Stromal cell of bone marrow (primary cell): ENCODE measurements at regions not wholly inside any gene's neighbourhood (a gene's known extent, or its start where the extent isn't known, plus 50 kb on each side); places are given as distances from the start of the nearest gene placed in this dataset.

Experiments
- DNase-seq: peaks from one replicate; pipeline ENCODE4 v3.0.0-alpha.2; 2012; ENCODE audit warnings: low read depth

DNA sequence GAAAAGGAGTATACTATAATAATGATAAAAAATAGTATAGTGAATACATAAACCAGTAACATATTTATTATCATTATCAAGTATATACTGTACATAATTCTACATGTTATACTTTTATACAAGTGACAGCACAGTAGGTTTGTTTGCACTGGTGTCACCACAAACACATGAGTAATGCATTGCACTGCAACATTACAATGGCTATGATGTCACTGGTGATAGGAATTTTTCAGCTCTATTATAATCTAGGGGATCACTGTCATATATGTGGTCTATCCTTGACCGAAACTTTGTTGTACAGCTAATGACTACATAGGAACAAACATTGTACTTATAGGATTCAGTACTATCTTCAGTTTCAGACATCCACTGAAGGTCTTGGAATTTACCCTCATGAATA is 165.8 kb upstream of the SYT1 start:
- no peak for DNase-seq

DNA sequence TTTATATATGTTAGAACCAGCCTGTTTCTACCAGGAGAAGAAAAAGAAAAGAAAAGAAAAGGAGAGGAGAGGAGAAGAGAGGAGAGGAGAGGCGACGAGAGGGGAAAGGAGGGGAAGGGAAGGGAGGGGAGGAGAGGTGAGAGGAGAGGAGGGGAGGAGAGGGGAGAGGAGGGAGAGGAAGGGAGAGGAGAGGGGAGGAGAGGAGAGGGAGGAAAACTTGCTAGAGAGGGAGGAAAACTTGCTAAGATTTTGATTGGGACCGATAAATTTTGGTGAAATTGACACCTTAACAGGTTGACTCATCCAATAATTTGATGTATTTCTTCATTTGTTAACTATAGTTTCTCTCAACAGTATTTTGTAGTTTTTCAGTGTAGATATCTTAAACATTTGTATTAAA is 164.0 kb upstream of the SYT1 start:
- no peak for DNase-seq

DNA sequence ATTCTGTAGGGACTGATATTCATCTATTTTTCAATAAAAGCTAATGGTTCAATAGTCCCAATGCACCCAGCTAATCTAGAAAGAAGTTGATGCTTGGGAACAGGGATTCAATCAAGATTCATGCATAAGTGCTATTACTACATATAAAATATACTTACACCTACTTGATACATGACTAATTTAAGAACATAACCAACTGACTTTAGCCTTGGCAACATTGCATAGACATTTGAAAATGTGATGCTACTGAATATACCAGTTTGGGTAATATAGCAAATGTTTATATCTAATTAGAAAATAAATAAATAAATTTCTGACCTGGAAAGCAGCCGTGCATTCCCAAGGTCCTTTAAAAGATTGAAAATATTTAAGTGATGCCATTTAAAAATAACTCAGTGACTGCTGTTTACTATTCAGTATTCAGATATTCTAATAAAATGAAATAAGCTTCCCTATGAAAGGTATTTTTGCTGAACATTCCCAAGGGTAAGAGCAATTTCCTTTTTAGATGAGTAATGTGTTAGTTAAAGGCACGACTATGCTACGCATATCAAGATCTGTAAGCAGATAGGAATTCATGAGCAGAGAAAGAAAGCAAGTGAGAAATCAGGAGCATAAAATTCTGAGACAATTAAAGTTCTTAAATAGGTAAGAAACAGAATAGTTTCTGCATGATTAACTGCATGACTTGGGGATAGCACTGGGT is 160.6 kb upstream of the SYT1 start:
- peak; percentile 50 for DNase-seq

DNA sequence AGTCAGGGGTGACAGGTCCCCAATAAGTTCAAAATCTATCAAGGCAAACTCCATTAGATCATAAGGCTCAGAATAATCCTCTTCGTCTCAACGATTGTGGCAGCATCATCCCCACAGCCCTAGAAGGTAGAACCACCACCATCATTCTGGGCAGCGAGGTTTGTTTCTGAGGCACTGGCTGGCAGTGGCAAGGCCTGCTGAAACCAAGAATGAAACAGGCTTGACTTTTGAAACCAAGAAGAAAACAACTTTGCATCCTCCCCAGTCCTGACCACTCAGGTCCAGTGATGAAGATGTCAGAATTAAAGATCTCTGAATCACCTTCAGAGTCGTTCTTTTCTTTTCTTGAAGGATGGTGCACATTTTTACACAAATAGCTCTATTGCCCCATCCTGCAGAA is 152.6 kb upstream of the SYT1 start:
- no peak for DNase-seq

DNA sequence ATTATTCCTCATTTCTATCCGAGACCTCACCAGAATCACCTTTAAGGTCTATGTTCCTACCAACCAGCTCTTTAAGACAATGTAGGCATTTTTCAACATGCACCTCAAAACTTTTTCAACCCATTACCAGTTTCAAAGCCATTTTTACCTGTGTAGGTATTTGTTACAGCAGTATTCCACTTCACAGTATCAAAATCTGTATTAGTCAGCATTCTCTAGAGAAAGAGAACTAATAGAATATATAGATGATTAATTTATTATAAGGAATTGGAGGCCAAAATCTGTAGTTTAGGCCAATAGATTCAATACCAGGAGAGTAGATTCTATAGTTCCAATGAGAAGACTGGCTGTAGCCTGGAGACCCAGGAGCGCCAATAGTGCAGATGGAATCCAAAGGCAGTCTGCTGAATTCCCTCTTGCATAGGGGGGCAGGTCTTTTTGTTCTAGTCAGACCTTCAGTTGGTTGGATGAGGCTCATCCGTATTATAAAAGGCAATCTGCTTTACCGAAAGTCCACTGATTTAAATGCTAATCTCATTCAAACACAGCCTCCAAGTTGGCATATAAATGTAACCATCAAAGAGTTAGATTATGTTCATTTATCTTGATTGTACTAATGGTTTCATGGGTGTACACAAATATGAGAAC is 151.6 kb upstream of the SYT1 start:
- DNase-seq = no peak

DNA sequence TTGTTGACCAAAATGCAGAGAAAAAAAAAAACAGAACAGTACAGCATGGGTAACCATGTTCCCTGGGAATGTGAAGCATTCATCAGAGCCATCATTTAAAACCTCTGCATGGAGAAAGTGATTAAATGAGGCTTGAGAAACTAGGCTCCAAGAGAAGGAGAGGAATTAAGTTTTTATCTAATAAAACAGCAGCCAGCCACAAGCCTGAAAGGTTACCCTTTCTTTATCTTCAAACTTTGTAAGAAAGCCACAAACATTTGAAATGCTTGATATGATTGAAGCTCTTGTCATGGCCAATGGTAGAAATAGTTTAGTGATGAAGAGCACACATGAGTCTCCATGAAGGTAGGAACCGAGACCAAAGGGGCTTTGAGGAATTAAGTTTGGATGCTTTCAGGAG is 144.9 kb upstream of the SYT1 start:
- DNase-seq = no peak

DNA sequence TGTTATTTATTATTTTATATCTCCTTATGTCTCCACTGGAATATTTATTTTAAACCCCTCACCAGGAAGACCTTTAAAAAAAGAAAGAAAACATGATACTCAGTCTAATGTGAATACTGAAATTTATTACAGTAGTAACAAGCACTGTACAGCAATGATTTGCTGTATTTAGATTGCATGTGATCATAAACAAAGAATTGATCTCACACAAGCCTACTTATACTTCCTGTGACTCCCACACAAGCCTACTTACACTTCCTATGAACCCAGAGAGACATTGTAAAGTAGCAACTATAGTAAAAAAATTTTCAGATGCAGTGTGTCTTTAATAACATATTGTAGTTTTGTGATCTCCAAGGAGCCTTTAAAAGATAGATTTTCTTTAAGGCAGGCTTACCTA is 142.7 kb upstream of the SYT1 start:
- no peak for DNase-seq

DNA sequence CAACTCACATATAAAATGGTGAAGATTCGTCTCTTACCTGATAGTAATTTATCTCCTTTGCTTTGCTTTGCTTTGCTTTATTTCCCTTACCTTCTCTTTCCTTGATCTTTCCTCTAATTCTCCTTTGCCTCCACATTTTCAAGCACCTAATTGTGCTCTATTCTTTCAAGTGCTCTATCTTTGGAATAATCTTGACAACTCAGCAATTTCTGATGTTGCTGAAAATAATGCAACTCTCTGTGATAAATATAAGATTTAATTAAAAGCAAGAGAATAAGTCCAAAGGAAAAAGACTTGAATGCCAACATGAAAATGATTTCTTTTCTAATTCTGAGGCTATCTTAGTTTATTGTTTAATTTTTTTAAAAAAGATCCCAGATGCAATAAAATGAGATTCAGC is 139.5 kb upstream of the SYT1 start:
- DNase-seq = no peak

DNA sequence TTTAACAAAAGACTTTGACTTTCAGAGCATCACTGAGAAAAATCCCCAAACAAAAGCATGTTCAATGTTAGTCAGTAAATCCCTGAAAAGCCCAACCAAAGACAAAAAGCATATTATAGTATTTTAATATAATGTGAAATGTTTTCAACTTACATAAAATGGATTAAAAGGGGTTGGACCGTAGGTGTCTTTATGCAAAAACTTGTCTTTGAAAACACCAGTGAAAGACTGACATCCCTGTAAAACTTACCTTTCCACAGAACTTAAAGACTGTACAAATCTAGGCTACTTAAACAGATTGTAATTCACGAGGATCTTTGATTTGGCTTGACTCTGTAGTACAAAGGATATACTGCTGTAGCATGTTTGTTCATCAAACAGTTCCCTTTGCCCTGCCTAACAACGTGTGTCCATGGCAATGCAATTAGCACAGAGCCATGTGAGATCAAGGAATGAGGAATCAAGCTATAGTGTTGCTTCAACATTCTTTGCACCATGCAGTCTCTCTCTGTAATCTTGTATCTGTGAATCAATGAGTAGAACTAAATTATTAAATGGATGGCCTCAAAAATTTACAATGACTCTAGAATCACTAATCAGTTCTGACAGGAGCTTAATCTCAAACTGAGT is 138.5 kb upstream of the SYT1 start:
- no peak for DNase-seq

DNA sequence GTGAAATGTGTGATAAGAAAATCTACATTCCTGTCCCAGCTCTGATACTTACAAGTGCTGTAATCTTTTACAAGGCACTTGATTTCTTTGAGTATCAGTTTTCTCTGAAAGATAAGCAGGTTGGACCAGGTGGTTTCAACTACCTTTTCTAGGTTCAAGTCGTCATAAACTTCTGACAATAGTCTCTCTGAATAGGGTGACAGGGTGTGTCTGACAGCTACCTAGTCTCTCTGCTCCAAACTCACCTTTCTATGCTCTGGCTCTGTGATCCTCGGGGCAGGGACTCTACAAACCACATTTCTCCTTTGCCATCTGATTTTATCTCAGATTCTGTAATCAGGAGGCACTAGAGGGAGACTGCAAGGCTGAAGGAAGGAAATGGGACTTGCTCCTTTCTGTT is 137.7 kb upstream of the SYT1 start:
- DNase-seq = no peak

DNA sequence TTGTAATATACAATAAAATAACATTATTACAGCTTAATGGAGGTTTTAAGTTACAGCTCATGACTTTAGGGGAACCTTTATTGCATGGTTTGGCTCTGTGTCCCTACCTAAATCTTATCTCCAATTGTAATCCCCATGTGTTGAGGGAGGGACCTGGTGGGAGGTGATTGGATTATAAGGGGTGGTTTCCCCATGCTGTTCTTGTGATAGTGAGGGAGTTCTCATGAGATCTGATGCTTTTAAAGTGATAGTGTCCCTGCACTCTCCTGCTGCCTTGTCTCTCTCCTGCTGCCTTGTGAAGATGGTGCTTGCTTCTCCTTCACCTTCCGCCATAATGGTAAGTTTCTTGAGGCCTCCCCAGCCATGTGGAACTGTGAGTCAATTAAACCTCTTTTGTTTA is 132.1 kb upstream of the SYT1 start:
- no peak for DNase-seq

DNA sequence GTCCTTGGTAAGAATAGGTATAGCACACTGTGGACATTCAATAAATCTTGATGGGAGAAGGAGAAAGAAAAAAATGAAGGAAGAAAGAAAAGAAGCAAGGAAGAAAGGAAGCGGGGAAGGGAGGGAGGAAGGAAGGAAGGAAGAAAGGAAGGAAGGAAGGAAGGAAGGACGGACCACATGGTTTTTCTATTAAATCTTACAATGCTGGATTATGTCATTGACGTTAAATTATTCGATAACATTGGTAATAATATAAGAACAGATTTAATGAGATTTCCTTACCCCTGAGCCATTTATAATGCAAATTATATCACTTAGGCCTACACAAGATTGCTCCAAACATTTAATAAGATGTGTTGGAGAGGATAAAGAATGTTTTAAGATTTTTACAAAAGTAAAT is 124.9 kb upstream of the SYT1 start:
- DNase-seq = no peak

DNA sequence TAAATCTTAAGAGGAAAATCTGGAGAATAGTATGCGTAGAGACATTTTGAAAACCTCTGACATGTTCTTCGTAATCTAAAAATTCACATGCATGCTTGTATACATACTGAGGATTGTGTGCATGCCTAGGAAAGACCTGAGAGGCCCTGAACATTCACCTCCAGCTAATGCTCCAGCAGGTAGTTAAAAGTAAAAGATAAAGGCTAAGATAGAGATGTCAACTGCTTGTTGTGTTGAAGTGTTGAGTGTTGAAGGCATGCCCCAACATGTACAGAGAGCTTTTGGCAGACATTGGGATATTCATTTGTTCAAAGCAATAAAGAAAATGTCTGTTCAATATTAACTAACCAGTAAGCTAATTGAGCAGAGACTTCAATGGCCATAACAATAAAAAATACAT is 118.6 kb upstream of the SYT1 start:
- DNase-seq = no peak

DNA sequence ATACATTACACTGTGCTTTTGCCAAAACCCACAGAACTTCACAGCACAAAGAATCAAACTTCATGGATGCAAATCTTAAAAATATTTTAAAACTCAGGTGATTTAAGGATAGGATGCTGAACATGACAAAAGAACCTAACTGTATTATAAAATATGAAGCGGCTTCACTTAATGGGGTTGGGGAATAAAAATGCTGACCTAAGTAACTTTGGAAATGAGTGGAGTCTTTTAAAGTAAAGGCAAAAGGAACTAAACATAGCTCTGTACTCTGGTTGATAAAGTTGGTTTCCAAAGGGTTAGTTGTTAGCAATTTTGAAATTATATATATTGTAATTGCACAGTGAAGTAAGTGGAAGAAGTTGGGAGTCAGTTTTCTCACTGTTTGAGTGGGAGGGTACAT is 111.5 kb upstream of the SYT1 start:
- no peak for DNase-seq

DNA sequence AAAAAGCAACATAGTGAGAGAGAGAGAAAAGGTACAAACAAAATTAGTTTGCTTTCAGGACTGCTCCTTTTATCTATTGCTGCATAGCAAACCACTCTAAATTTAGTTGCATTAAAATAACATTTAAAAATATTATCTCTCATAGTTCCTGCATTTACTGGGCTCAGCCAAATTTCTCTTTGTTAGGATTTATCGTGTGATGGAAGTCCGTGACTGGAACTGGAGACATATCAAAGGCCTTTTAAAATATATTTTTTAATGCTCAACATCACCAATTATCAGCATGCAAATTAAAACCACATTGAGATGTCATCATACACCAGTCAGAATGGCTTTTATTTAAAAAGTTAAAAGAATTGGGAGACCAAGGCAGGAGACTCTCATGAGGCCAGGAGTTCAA is 107.6 kb upstream of the SYT1 start:
- no peak for DNase-seq

DNA sequence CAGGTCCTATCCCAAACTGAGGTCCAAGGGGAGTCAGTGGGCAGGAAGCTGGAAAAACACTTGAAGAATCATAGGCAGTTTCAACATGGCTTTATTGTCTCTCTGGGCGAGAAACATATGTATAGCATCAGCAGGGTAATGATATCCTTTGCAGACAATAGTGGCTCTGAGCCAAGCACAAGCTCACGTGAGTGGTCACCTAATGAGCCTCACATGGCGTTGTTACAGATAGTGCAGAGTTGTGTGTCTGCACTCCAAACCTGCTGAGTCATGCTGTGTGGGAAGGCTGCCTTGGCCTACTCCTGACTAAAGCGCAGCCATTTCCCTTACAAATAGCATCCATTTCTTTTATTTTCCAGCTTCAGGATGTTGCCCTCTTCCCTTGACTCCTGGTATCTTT is 105.2 kb upstream of the SYT1 start:
- DNase-seq = peak; percentile 2

DNA sequence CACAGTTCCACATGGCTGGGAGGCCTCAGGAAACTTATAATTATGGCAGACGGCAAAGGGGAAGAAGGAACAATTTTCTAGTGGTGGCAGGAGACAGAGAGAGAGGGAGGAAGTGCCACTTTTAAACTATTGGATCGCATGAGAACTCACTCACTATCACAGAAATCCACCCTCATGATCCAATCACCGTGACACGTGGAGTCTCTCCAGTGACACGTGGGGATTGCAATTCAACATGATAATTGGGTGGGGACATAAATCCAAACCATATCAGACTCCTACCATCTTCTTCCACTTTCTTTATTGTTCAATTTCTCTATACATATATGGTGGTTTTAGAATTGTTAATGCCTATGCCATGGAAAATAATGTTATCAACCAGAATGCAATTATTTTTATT is 103.7 kb upstream of the SYT1 start:
- DNase-seq = no peak

DNA sequence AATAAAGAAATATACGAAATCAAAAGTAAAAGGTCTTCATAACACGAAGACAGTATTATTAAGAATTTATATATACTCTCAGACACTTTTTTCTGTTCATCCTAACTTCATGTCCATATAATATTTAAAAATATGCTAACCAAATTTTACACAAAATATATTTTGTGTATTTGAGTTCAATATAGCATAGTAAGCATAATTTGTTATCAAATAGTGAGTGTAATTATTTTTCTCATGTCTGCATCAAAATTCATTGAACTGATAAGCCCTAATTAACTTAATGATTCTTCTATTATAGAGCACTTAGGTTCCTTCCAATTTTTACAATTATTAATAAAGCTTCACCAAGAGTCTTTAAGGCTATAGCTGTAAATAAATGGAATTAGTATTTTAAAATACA is 99.7 kb upstream of the SYT1 start:
- DNase-seq = no peak

DNA sequence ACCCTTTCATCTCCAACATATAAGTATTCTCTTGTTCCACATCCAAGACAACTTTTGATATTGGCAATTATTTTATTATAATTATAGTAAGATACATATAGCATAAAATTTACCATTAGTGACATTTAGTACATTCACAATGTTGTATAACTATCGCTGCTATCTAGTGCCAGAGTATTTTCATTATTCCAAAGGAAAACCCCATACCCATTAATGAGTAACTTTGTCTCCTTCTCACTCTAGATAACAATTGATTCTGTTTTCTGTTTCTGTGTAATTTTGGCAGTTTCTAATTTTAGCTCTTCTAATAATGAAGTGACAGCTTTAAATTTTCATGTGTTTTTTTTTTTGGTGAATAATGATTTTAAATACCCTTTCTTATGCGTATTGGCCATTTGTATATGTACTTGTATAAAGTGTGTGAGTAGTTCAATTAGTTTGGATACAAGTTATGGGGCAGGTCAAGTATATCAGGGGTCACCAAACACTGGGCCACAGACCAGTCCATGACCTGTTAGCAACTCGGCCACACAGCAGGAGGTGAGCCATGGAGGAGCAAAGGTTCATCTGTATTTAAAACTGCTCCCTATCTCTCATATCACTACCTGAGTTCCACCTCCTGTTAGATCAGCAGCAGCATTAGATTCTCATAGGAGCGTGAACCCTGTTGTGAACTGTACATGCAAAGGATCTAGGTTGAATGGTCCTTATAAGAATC is 97.2 kb upstream of the SYT1 start:
- DNase-seq = no peak

DNA sequence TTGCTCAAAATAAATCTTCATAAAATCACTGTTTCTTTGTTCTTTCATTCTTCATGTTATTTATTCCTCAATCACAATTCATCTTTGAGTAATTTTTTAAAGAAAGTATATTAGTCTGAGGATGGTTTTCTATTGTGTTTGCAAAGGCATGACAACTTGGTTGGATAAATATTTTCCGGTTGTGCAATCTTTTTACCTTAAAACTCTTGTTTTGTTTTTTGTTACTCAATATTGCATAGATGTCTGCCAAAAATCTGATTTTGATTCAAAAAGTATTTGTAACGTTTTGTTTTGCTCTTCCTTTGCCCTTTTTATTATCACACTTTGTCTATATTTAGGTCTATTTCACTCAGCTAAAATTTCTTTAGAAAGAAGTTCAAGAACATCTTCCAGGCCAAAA is 86.2 kb upstream of the SYT1 start:
- no peak for DNase-seq

DNA sequence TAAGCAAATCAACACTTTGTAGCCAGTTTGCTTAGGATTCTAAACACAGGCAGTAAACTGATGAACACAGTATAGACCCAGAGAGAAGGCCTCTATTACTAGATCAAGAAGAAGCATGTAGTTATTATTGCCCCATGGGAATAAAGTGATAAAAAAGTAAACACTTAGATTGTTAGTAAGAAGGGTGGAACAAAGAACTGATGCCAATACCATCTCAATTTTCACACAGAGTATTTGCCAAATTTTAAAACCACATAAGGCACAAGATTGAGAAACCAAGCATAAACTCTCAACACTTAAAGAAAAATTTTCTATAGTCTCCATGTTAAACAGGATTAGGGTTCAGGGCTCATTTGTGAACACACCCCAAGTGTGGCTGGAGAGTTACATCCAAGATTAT is 77.0 kb upstream of the SYT1 start:
- no peak for DNase-seq

DNA sequence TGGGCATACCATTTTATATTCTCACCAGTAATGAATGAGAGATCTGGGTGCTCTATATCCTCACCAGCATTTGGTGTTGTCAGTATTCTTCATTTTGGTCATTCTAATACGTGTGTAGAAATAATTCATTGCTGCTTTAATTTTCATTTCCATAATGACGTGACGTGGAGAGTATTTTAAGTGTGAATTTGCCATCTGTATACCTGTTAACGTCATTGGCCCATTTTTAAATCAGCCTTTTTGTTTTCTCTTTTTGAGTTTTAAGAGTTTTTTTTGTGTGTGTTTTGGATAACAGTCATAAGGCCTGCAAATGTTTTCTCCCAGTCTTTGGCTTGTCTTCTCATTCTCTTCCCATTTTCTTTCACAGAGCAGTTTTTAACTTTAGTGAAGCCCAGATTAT is 74.4 kb upstream of the SYT1 start:
- DNase-seq = no peak

DNA sequence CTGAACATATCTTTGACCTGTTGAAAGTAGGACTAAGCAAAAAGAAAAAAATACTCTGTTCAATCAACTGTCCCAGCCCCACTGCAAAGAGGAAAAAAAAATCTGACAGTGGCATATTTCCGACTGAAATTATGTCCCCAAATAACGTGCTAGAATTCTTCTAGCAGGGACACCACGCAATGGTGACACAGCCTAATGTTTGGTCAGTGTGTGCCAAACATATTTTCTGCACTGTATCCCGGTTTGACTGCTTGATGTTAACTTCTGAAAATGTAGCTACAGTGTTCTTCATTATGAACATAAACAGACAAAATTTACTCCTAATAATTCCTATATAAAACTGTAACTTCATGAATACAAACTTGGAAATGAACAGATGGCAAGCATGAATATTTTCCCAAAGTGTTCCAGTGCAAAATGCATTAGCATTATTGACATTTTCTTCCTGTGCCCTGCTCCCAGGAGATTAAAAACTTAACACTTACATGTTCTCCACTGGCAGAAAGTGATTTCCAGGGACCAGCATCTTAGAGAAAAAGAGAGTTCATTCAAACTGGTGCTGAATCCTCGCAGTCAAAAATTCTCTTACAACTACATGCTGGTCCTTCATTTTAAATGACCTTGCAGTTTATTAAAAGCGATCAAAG is 72.4 kb upstream of the SYT1 start:
- DNase-seq = no peak
